Inflammatory macrophage treated with lipopolysaccharide for 1 hour (primary cell): ENCODE measurements at regions not wholly inside any gene's neighbourhood (a gene's known extent, or its start where the extent isn't known, plus 50 kb on each side); places are given as distances from the start of the nearest gene placed in this dataset.

Experiments used
- DNase-seq, 2 donors: peaks; one replicate each; pipeline ENCODE4 v3.0.0-alpha.2; 2020 to 2022

- DNase-seq = no peak
Observed at GRCh38 chr11:134638796-134639430, 226.9 kb upstream of the B3GAT1 start.

GRCh38 chr11:134637091-134638015 is 225.3 kb upstream of the B3GAT1 start:
- no peak for DNase-seq

GRCh38 chr11:134636071-134636470 is 224.0 kb upstream of the B3GAT1 start:
- DNase-seq = no peak

- no peak for DNase-seq
Observed at GRCh38 chr11:134634897-134635831, 223.1 kb upstream of the B3GAT1 start.

- no peak for DNase-seq
Observed at GRCh38 chr11:134633276-134633675, 221.2 kb upstream of the B3GAT1 start.

GRCh38 chr11:134632347-134633119 is 220.5 kb upstream of the B3GAT1 start:
- DNase-seq = no peak

- DNase-seq = no peak
Observed at GRCh38 chr11:134630861-134631260, 218.8 kb upstream of the B3GAT1 start.

GRCh38 chr11:134628426-134628825 is 216.4 kb upstream of the B3GAT1 start:
- no peak for DNase-seq

- no peak for DNase-seq
Observed at GRCh38 chr11:134626032-134626431, 214.0 kb upstream of the B3GAT1 start.

GRCh38 chr11:134625631-134626030 is 213.6 kb upstream of the B3GAT1 start:
- DNase-seq = no peak

GRCh38 chr11:134625151-134625550 is 213.1 kb upstream of the B3GAT1 start:
- DNase-seq = no peak

GRCh38 chr11:134624166-134624920 is 212.3 kb upstream of the B3GAT1 start:
- DNase-seq = no peak

GRCh38 chr11:134623711-134624110 is 211.7 kb upstream of the B3GAT1 start:
- DNase-seq = no peak

- no peak for DNase-seq
Observed at GRCh38 chr11:134622458-134622857, 210.4 kb upstream of the B3GAT1 start.

- DNase-seq = no peak
Observed at GRCh38 chr11:134617360-134617759, 205.3 kb upstream of the B3GAT1 start.

GRCh38 chr11:134616038-134616437 is 204.0 kb upstream of the B3GAT1 start:
- no peak for DNase-seq

- DNase-seq = no peak
Observed at GRCh38 chr11:134615041-134615615, 203.1 kb upstream of the B3GAT1 start.

- DNase-seq = no peak
Observed at GRCh38 chr11:134614141-134614540, 202.1 kb upstream of the B3GAT1 start.

GRCh38 chr11:134613646-134614045 is 201.6 kb upstream of the B3GAT1 start:
- no peak for DNase-seq

- no peak for DNase-seq
Observed at GRCh38 chr11:134612140-134613030, 200.3 kb upstream of the B3GAT1 start.
